MM.1S (cell line): ENCODE measurements at regions not wholly inside any gene's neighbourhood (a gene's known extent, or its start where the extent isn't known, plus 50 kb on each side); places are given as distances from the start of the nearest gene placed in this dataset.
A peak's percentile ranks its signal among the peaks of the same experiment; 100 is the strongest.

Experiments used
- DNase-seq: peaks from one replicate; pipeline ENCODE4 v3.0.0-alpha.2; 2015
- H2AFZ ChIP-seq: fragments of 300-600 bp; sonication (generic); 2 replicates; pipeline ENCODE4 v1.6.0; 2016; ENCODE audit warnings: antibody characterized with exemption, low read length
- H3F3A ChIP-seq: fragments of 300-600 bp; sonication (generic); 2 replicates; pipeline ENCODE4 v1.6.1; 2016; ENCODE audit warnings: mild to moderate bottlenecking, antibody characterized with exemption, low read length, moderate library complexity, mixed read lengths; ENCODE audit not compliant: insufficient read depth
- H3K27ac ChIP-seq: fragments of 300-600 bp; sonication (generic); 2 replicates; pipeline ENCODE4 v1.5.1; 2016; ENCODE audit warnings: mild to moderate bottlenecking, low read length
- H3K27me3 ChIP-seq: fragments of 300-600 bp; sonication (generic); replicated peaks from 2 replicates; pipeline ENCODE4 v1.6.0; 2016; ENCODE audit warnings: low read length; ENCODE audit not compliant: insufficient read depth
- H3K36me3 ChIP-seq: fragments of 300-600 bp; sonication (generic); replicated peaks from 2 replicates; pipeline ENCODE4 v1.6.1; 2016; ENCODE audit warnings: mild to moderate bottlenecking, low read length, mixed read lengths; ENCODE audit not compliant: insufficient read depth
- H3K4me1 ChIP-seq: fragments of 300-600 bp; sonication (generic); 2 replicates; pipeline ENCODE4 v1.6.1; 2016; ENCODE audit warnings: low read length, mixed read lengths
- H3K4me2 ChIP-seq: fragments of 300-600 bp; sonication (generic); 2 replicates; pipeline ENCODE4 v1.6.0; 2016; ENCODE audit warnings: low read depth, low read length
- H3K4me3 ChIP-seq: fragments of 300-600 bp; sonication (generic); 2 replicates; pipeline ENCODE4 v1.5.1; 2016; ENCODE audit warnings: low read length, mixed read lengths
- H3K79me2 ChIP-seq: fragments of 300-600 bp; sonication (generic); 2 replicates; pipeline ENCODE4 v1.6.1; 2016; ENCODE audit warnings: mixed run types, low read length, mixed read lengths
- H3K9ac ChIP-seq: fragments of 300-600 bp; sonication (generic); 2 replicates; pipeline ENCODE4 v1.6.1; 2016; ENCODE audit warnings: low read length, mixed read lengths
- H3K9me2 ChIP-seq: fragments of 300-600 bp; sonication (generic); replicated peaks from 2 replicates; pipeline ENCODE4 v1.6.1; 2016; ENCODE audit warnings: mild to moderate bottlenecking, low read length, mixed read lengths; ENCODE audit not compliant: insufficient read depth
- H3K9me3 ChIP-seq: fragments of 300-600 bp; sonication (generic); replicated peaks from 2 replicates; pipeline ENCODE4 v1.6.1; 2016; ENCODE audit warnings: mild to moderate bottlenecking, low read length, mixed read lengths; ENCODE audit not compliant: insufficient read depth
- H4K20me1 ChIP-seq: fragments of 300-600 bp; sonication (generic); 2 replicates; pipeline ENCODE4 v1.6.1; 2016; ENCODE audit warnings: mild to moderate bottlenecking, low read length, moderate library complexity, mixed read lengths; ENCODE audit not compliant: insufficient read depth
- EZH2 ChIP-seq: fragments of 300-600 bp; sonication (generic); optimal IDR thresholded peaks from 2 replicates; pipeline ENCODE3; 2017; ENCODE audit warnings: low read depth, mild to moderate bottlenecking, antibody characterized with exemption, low read length, mixed read lengths
- EZH2phosphoT487 ChIP-seq: fragments of 300-600 bp; sonication (generic); IDR thresholded peaks from 2 replicates; pipeline ENCODE4 v1.6.1; 2018; ENCODE audit warnings: antibody characterized with exemption, low read length
- TF ChIP-seq, protein P1 (sequence below): fragments of 300-600 bp; sonication (generic); IDR thresholded peaks from 2 replicates; pipeline ENCODE4 v1.5.1; 2016; ENCODE audit warnings: antibody characterized with exemption, low read length, mixed read lengths

DNA sequence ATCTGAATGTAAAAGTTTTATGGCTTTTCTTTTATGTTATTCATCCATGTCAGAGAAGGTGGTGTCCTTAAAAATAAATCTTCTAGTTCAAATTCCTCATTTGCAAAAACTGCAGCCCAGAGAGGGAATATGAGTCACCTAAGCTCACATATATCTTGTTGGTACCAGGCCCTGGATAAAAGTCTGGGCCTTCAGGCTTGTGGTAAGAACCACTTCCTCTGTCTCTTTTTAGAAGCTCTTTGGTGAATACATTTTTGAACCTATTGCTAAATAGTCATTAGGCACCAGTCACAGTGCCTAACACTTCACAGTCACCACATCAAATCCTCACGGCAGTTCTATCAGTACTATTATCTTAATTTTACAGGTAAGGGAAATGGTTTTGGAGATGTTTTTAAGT, 199.2 kb downstream of the KCNS3 start:
- Histone ChIP-seq H3K9me2 (no peaks in the 10 kb centered on the region), H3K4me1 (no peaks in the 10 kb centered on the region), H4K20me1 (no peaks in the 10 kb centered on the region; the same call in 1 of the 2 replicates), H3K9ac (no peak overlapping the region), H3K4me2 (no peak overlapping the region), H3K27ac (no peak overlapping the region), H3K9me3 (no peaks in the 10 kb centered on the region), H3K79me2 (no peaks in the 10 kb centered on the region), H3K4me3 (no peak overlapping the region), H2AFZ (no peak overlapping the region), H3F3A (no peaks in the 10 kb centered on the region), H3K27me3 (no peaks in the 10 kb centered on the region), H3K36me3 (no peaks in the 10 kb centered on the region)
- DNase-seq: peak; percentile 12
- no peak for TF ChIP-seq EZH2
- TF ChIP-seq EZH2phosphoT487: no peak
- TF ChIP-seq, protein P1, sequence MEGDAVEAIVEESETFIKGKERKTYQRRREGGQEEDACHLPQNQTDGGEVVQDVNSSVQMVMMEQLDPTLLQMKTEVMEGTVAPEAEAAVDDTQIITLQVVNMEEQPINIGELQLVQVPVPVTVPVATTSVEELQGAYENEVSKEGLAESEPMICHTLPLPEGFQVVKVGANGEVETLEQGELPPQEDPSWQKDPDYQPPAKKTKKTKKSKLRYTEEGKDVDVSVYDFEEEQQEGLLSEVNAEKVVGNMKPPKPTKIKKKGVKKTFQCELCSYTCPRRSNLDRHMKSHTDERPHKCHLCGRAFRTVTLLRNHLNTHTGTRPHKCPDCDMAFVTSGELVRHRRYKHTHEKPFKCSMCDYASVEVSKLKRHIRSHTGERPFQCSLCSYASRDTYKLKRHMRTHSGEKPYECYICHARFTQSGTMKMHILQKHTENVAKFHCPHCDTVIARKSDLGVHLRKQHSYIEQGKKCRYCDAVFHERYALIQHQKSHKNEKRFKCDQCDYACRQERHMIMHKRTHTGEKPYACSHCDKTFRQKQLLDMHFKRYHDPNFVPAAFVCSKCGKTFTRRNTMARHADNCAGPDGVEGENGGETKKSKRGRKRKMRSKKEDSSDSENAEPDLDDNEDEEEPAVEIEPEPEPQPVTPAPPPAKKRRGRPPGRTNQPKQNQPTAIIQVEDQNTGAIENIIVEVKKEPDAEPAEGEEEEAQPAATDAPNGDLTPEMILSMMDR: no peak

DNA sequence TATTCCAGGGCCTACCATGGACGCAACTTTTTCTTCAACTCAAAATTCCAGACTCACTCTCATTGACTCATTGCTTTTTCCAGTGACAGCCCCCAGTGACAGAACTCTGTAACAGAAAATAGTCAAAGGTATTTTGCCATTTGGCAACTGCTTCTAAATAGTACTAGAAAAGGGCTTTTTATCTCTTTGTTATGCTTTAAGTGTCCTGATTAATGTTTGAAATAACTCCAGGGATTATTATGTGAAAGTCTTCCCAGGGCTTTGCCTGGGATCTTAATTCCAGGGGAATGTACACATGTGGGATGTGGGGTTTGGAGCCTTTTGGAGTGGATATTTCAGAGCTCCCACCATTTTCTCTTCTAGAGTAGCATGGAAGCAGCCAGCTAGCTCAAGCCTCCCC, 198.8 kb downstream of the KCNS3 start:
- Histone ChIP-seq H3K4me1 (no peaks in the 10 kb centered on the region), H4K20me1 (no peaks in the 10 kb centered on the region; the same call in 1 of the 2 replicates), H3K4me3 (no peak overlapping the region), H3K27me3 (no peaks in the 10 kb centered on the region), H3K79me2 (no peaks in the 10 kb centered on the region), H2AFZ (no peak overlapping the region), H3K4me2 (no peak overlapping the region), H3K9me2 (no peaks in the 10 kb centered on the region), H3K27ac (no peak overlapping the region), H3F3A (no peaks in the 10 kb centered on the region), H3K36me3 (no peaks in the 10 kb centered on the region), H3K9ac (no peak overlapping the region), H3K9me3 (no peaks in the 10 kb centered on the region)
- no peak for DNase-seq
- TF ChIP-seq EZH2phosphoT487 (no peak), EZH2 (no peak)
- TF ChIP-seq, protein P1: no peak

DNA sequence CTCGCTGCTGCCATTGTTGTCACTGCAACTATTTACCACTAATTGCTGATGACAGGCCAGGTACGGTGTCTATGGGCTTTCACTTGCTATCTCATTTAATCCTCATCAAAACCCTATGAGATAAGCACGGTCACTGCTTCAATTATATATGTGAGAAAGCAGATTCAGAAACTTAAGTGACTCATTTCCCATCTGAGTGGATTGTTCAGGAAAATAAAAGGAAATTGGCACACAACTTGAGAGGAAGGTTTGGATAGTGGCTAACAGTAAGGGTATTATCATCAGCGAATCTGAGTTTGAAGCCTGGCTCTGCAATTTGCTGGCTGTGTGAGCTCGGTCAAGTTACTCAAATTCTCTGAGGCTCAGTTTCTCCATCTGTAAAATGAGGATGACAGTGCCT, 196.0 kb downstream of the KCNS3 start:
- DNase-seq: no peak
- Histone ChIP-seq H3K36me3 (no peaks in the 10 kb centered on the region), H3K4me3 (no peak overlapping the region), H3K27ac (no peak overlapping the region), H3K9me2 (no peaks in the 10 kb centered on the region), H3K4me1 (no peaks in the 10 kb centered on the region), H2AFZ (no peak overlapping the region), H3K9me3 (no peaks in the 10 kb centered on the region), H3K79me2 (no peaks in the 10 kb centered on the region), H3K27me3 (no peaks in the 10 kb centered on the region), H3K4me2 (no peak overlapping the region), H4K20me1 (no peaks in the 10 kb centered on the region; the same call in 1 of the 2 replicates), H3K9ac (no peak overlapping the region), H3F3A (no peaks in the 10 kb centered on the region)
- no peak for TF ChIP-seq EZH2phosphoT487
- TF ChIP-seq, protein P1: no peak
